HG03442 (cell line): ENCODE measurements at regions not wholly inside any gene's neighbourhood (a gene's known extent, or its start where the extent isn't known, plus 50 kb on each side); places are given as distances from the start of the nearest gene placed in this dataset.
"Not testable (repeated sequence)": the region's sequence is repeated elsewhere in the genome, so short reads cannot be mapped to it uniquely, and the experiment has no call there.

Source experiments
- ATAC-seq: cut with Tn5 transposase; IDR thresholded peaks from one replicate; pipeline ENCODE4 v1.9.1; 2021; ENCODE audit warnings: mild to moderate bottlenecking, moderate library complexity; ENCODE audit not compliant: unreplicated experiment

GRCh38 chr1:78203410-78203982 lies 157.7 kb downstream of the GIPC2 start:
- not testable (repeated sequence) for ATAC-seq

DNA sequence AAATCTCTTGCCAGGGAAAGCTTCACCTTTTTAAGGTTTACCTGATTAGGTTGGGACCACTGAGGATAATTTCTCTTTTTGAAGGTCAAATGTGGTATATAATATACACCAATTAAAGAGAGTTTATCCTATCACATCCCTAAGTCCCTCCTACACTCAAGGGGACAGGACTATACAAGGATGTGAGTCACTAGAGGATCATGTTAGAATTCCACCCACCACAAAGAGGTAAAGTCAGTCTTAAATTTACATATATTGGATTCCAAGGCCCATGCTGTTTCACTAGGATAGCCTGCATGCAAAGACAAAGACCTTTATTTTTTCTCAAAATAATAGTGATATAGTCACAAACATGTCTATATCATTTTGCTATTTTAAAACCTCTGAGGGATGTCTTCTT lies 164.4 kb downstream of the GIPC2 start:
- ATAC-seq = no peak

- no peak for ATAC-seq
Observed at GRCh38 chr1:78211483-78212092, 165.8 kb downstream of the GIPC2 start.

- ATAC-seq = no peak
Observed at GRCh38 chr1:78214334-78214733, 168.6 kb downstream of the GIPC2 start.

DNA sequence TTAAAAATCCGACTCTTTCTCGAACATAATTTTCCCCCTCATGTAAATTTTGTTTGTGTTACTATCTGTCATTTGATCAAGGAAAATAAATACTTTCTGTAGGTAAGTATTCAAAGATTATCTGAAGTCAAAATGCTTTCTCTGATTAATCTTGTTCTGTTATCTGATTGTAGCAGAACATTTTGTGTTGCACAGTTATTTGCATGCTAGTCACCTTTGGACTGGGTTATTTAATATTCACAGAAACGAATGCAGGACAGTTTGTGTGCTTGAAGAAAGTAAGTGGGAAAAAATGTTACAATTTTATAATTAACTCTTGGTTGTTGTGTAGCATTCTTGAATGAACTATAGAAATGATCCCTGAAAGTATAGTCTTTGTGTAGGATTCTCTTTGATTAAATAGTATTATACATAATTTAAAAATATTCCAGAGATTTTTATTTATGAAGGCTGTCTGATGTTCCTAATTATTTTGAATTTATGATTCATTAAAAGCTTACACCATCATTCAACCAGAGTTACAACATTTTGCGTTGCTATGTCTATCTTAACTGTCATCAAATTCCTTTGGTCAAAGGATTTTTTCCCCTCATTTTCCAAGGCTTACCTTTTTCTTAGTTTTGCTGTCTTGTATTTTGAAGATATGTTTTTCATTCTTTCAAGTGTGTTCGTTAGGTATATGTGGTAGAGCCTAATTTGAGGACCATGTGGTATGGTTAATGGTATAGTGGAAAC lies 176.6 kb downstream of the GIPC2 start:
- ATAC-seq = no peak

DNA sequence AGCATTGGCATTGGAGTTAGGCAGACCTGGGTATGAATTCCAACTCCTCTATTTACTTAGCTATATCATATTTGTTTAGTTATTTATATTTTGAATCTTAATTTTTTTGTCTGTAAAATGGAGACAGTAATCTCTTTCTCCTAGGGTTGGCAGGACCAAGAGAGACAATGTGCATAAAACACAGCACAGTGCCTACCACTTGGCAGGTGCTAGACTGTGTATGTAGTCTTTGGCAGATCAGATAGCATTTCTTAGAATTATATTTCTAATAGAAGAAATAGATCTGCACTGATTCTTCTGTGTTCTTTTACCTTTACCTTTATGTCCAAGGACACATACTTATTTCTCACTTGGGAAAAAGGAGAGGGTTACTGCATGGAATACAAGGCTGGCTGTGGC lies 177.2 kb downstream of the GIPC2 start:
- no peak for ATAC-seq

DNA sequence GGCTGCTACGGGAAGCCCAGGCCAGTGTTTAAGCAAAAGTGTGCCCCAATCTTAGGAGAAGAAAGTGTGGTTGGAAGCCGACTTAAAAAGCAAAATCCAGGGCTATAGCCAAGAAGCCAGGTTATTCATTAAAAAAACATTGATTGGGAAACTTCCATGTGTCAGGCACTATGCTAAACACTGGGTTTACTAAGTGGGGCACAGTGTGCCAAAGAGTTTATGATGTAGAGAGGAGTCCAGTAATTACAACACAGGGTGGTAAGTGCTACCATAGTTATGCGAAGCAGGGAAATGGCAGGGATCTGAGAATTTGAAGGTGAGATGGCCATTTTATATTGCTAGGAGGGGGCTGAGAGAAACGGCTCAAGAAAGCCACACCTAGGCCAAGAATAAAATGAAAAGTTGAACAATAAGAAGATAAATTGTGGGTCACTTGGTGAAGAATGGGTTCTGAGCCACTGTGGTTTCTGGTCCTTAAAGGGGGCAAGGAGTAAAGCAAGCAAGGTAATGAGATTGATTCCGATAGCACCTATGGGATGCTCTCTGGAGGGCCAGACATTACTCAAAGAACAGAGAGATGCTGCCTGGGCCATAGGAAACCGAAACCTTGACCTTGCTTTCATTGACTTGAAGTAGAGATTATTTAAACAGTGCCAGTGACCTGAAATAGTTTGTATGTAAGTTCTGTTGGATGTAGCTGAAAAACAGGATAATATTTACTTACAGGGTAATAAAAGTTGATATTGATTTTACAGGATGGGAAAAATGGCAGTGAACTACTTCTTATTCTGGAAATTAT lies 177.8 kb downstream of the GIPC2 start:
- no peak for ATAC-seq

GRCh38 chr1:78224246-78224785 lies 178.6 kb downstream of the GIPC2 start:
- ATAC-seq = no peak

- no peak for ATAC-seq
Observed at GRCh38 chr1:78224861-78225552, 179.2 kb downstream of the GIPC2 start.

- no peak for ATAC-seq
Observed at GRCh38 chr1:78226784-78227183, 181.0 kb downstream of the GIPC2 start.

- ATAC-seq = no peak
Observed at GRCh38 chr1:78227705-78228635, 182.2 kb downstream of the GIPC2 start.

- no peak for ATAC-seq
Observed at GRCh38 chr1:78229344-78229743, 183.6 kb downstream of the GIPC2 start.

DNA sequence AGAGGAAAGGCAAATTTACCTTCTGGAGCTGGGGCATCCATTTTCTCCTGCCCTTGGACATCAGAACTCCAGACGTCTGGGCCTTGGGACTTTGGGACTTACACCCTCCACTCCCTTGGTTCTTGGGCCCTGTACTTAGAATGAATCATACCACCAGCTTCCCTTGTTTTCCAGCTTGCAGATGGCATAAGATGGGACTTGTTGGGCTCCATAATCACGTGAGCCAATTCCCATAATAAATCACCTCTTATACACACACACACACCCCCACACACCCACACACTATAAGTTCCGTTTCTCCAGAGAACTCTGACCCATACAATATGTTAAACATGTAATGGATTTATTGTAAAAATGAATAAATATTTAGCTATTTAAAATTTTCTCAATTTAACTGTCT lies 185.7 kb downstream of the GIPC2 start:
- ATAC-seq = no peak

GRCh38 chr1:78231894-78232293 lies 186.1 kb downstream of the GIPC2 start:
- no peak for ATAC-seq

DNA sequence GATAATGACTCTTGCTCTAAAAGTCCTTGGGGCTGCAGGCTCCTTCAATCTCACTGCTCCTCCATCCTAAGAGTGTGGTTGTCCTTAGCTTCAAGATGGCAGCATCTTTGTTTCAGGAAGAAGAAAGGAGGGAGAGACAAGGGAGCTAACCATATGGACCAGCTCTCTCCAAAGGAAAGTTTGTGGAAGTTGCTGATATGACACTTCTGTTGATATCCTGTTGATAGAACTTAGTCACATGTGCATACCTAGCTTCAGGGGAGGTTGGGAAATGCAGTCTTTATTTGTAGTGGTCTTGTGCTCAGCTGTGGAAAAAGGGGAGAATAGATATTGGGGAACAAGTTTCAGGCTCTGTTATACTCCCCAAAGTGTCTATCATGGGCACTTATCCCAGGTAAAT lies 186.9 kb downstream of the GIPC2 start:
- ATAC-seq = no peak

DNA sequence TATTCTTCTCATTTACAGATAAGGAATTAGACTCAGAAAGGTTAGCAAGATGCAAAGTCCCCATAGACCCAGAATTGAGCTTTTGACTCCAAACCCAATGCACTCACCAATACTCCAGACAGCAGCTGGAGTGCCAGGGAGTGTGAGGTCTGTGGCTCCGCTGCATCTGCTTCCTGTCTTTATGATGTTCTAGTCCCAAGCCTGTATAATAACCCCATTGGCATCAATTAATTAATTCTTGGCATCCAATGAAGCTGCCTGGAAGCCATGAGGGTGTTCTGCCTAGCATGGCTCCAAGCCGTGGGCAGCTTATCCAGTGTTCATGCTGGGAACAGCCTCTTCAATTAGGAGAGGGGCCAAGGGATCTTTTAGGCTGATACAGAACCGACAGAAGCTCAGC lies 188.7 kb downstream of the GIPC2 start:
- no peak for ATAC-seq

DNA sequence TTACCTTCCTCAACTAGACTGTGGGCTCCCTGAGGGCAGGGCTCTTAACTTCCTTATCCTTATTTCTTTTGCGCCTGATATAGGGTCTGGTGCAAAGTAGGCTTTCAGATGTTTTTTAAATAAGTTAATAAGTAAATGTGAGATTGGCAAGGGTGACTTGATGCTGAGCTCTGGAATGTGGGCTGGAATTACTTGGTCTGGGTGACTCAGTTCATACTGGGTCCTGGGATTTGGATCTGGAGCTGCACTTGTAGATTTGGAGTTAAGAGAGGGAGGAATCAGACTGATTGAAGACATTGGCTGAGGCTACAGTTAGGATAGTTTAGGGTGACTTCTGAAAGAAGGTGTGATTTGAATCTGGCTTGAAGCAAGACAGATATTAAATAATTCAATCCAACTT lies 190.9 kb downstream of the GIPC2 start:
- ATAC-seq = no peak

- no peak for ATAC-seq
Observed at GRCh38 chr1:78237364-78237916, 191.7 kb downstream of the GIPC2 start.

- ATAC-seq = no peak
Observed at GRCh38 chr1:78240191-78240590, 194.4 kb downstream of the GIPC2 start.
